ENCODE measurements at regions not wholly inside any gene's neighbourhood (a gene's known extent, or its start where the extent isn't known, plus 50 kb on each side); places are given as distances from the start of the nearest gene placed in this dataset.

DNA sequence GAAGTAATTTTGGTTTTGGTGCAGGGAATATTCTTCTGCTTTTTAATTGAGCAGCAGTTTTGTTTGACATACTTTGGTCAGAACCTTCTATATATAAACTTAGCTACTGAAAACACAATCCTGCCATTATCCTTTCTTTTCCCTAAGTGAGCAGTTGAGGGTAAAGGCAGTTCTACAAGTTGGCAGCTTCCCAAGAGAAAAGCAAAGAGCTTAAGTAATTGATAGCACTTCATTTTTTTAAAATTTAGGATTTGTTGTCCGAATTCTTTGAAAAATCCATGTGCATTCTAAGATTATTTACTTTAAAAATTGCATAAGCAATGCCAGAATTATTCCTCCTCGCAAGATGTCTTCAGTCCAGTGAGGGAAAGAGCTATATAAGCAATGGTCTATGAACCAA is 1394.1 kb downstream of the FAM181B start:
- Histone ChIP-seq H3K4me1 (ENCODE audit: low read depth) (peaks cover 8% of the 10 kb centered on the region), H3K9me3 (ENCODE audit: low read depth) (no peaks in the 10 kb centered on the region), H3K27ac (no peak overlapping the region), H3K27me3 (no peaks in the 10 kb centered on the region), H3K36me3 (no peaks in the 10 kb centered on the region), H3K4me3 (no peak overlapping the region)
- DNase-seq (ENCODE audit: low read depth in 1 of 2, low spot score in 1 of 2): no peak
- TF ChIP-seq CTCF (IDR thresholded peaks at IDR 0.05; ENCODE audit: low read depth, low read length): no peak

- H3K9me3 ChIP-seq (ENCODE audit: low read depth): no peaks in the 10 kb centered on the region
- peaks cover 2% of the 10 kb centered on the region for H3K4me1 ChIP-seq (ENCODE audit: low read depth)
- no peaks in the 10 kb centered on the region for H3K27me3 ChIP-seq
- DNase-seq (ENCODE audit: low read depth in 1 of 2, low spot score in 1 of 2): no peak
- H3K36me3 ChIP-seq: no peaks in the 10 kb centered on the region
- H3K4me3 ChIP-seq: no peak overlapping the region
- no peak for TF ChIP-seq CTCF (IDR thresholded peaks at IDR 0.05; ENCODE audit: low read depth, low read length)
- no peak overlapping the region for H3K27ac ChIP-seq
Observed at GRCh38 chr11:81337756-81338155, 1395.9 kb downstream of the FAM181B start.

DNA sequence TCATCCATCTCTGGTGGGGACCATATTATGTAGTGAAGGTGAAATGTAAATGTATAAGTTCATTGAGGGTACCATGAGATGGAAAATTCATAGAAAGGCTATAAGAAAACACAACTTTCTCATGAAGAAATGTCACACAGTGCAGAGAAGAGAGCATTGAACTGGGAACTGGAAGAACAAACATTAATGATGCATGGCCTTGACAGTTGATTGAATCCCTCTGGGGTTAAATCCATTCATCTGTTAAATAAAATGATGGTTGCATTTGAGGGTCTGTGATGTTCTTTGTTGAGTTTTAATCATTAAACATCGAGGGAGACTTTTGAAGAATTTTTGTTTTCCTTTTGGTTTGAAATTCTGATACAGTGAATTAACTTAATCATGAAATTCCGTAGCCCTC is 1401.4 kb downstream of the FAM181B start:
- Histone ChIP-seq H3K27me3 (no peaks in the 10 kb centered on the region), H3K27ac (no peak overlapping the region), H3K4me1 (ENCODE audit: low read depth) (no peaks in the 10 kb centered on the region), H3K4me3 (no peak overlapping the region), H3K36me3 (no peaks in the 10 kb centered on the region), H3K9me3 (ENCODE audit: low read depth) (no peaks in the 10 kb centered on the region)
- DNase-seq (ENCODE audit: low read depth in 1 of 2, low spot score in 1 of 2): no peak
- no peak for TF ChIP-seq CTCF (IDR thresholded peaks at IDR 0.05; ENCODE audit: low read depth, low read length)

GRCh38 chr11:81331611-81332235 is 1401.9 kb downstream of the FAM181B start:
- Histone ChIP-seq H3K27ac (no peak overlapping the region), H3K4me1 (ENCODE audit: low read depth) (no peaks in the 10 kb centered on the region), H3K4me3 (no peak overlapping the region), H3K27me3 (no peaks in the 10 kb centered on the region), H3K36me3 (no peaks in the 10 kb centered on the region), H3K9me3 (ENCODE audit: low read depth) (no peaks in the 10 kb centered on the region)
- no peak for TF ChIP-seq CTCF (IDR thresholded peaks at IDR 0.05; ENCODE audit: low read depth, low read length)
- DNase-seq (ENCODE audit: low read depth in 1 of 2, low spot score in 1 of 2): no peak

- no peaks in the 10 kb centered on the region for H3K36me3 ChIP-seq
- H3K27me3 ChIP-seq: no peaks in the 10 kb centered on the region
- H3K4me3 ChIP-seq: no peak overlapping the region
- H3K4me1 ChIP-seq (ENCODE audit: low read depth): no peaks in the 10 kb centered on the region
- no peak overlapping the region for H3K27ac ChIP-seq
- DNase-seq (ENCODE audit: low read depth in 1 of 2, low spot score in 1 of 2): no peak
- no peaks in the 10 kb centered on the region for H3K9me3 ChIP-seq (ENCODE audit: low read depth)
- no peak for TF ChIP-seq CTCF (IDR thresholded peaks at IDR 0.05; ENCODE audit: low read depth, low read length)
Observed at GRCh38 chr11:81331088-81331487, 1402.6 kb downstream of the FAM181B start.
